Heart left ventricle (tissue), 16 donors: ENCODE measurements at regions not wholly inside any gene's neighbourhood (a gene's known extent, or its start where the extent isn't known, plus 50 kb on each side); places are given as distances from the start of the nearest gene placed in this dataset.

ENCODE experiments used
- ATAC-seq, 4 donors: fragments of 200-7000 bp; cut with Tn5 transposase; one replicate each; pipeline ENCODE4 v1.9.1; 2020 to 2022; ENCODE audit warnings: moderate library complexity in 4 of 4, mild to moderate bottlenecking in 3 of 4, moderate number of reproducible peaks in 1 of 4
- DNase-seq, 5 donors: peaks; one replicate each; pipeline ENCODE4 v3.0.0-alpha.2; 2020
- H3K27ac ChIP-seq, 12 donors: fragments of 200-600 bp; sonication (generic) in 4 of 12; one replicate each; pipeline versions ENCODE4 v1.5.0 to v1.8.0; 2016 to 2022; ENCODE audit warnings: mild to moderate bottlenecking in 2 of 12
- H3K27me3 ChIP-seq, 9 donors: fragments of 200-600 bp; sonication (generic) in 2 of 9; one replicate each; pipeline versions ENCODE4 v1.5.1 to v1.8.0; 2016 to 2022; ENCODE audit warnings: mild to moderate bottlenecking in 3 of 9
- H3K36me3 ChIP-seq, 9 donors: fragments of 200-600 bp; sonication (generic) in 2 of 9; one replicate each; pipeline versions ENCODE4 v1.5.0 to v1.8.0; 2018 to 2022; ENCODE audit warnings: mild to moderate bottlenecking in 2 of 9
- H3K4me1 ChIP-seq, 12 donors: fragments of 200-600 bp; sonication (generic) in 4 of 12; one replicate each; pipeline versions ENCODE4 v1.5.0 to v1.8.0; 2016 to 2022; ENCODE audit warnings: mild to moderate bottlenecking in 3 of 12
- H3K4me3 ChIP-seq, 12 donors: fragments of 200-600 bp; sonication (generic) in 4 of 12; one replicate each; pipeline versions ENCODE4 v1.5.0 to v1.8.0; 2017 to 2022; ENCODE audit warnings: mild to moderate bottlenecking in 9 of 12, moderate library complexity in 4 of 12
- H3K9me3 ChIP-seq, 12 donors: fragments of 200-600 bp; sonication (generic) in 4 of 12; one replicate each; pipeline versions ENCODE4 v1.5.0 to v1.8.0; 2016 to 2022; ENCODE audit warnings: mild to moderate bottlenecking in 1 of 12
- POLR2A ChIP-seq, 2 donors: fragments of 450-650 bp; IDR thresholded peaks; one replicate each; pipeline ENCODE4 v1.6.1; 2017; ENCODE audit warnings: antibody characterized with exemption in 2 of 2, mild to moderate bottlenecking in 2 of 2, moderate library complexity in 2 of 2
- WGBS, 4 donors: extraction: QIAGEN DNeasy Blood & Tissue Kit in 2 of 4; methylation state at CpG; one replicate each; pipeline versions ENCODE4 v1.1.5 to v1.1.7; 2013 to 2018; 5-methylcytosine and 5-hydroxymethylcytosine counted together
- intact Hi-C, 10 donors: fragments of 100-400 bp; cut with DNase I; formaldehyde crosslinking; loops; one replicate each; pipeline versions ENCODE4 v1.11.1 to v1.14.2; 2022
- TF ChIP-seq, protein P1 (sequence below), 12 donors: fragments of 200-600 bp; sonication (generic) in 4 of 12; IDR thresholded peaks; one replicate each; pipeline versions ENCODE4 v1.5.0 to v1.8.0; 2018 to 2022; ENCODE audit warnings: antibody characterized with exemption in 12 of 12, mild to moderate bottlenecking in 5 of 12
- donor health status: ischemic (EF 13 %, LVEDD 7.1; RV severe dilation, severe dysfunction).
- donor health status: healthy with polysubstance abuse.
- donor health status: DM: no; HTN: yes; CAD: no.
- donor health status: DM: no; HTN: no; CAD: no.
- donor health status: ischemic (EF 25% LVEDD 6.9; RV normal size, moderate dysfunction).
- donor health status: ischemic (EF 25% LVEDD 5.7; RV mildly dilated, moderate dysfunction).
- donor health status: healthy.
- donor health status: DM: yes; HTN: yes; CAD: no.
- donor health status: ischemic (EF 35%, LVEDD 5.7; RV mildly dilated, moderate dysfunction).
- donor health status: nonischemic (EF 11% LVEDD 7.7; RV severe dilation, severe dysfunction).
- donor health status: DM: yes; HTN: yes; CAD: no.
- donor health status: PGD.
- donor health status: ischemic (EF 29% LVEDD 5.4; RV normal size, mild dysfunction).
- donor health status: nonischemic (EF 23%, LVEDD 6.1; RV moderate dilation, normal function).

DNA sequence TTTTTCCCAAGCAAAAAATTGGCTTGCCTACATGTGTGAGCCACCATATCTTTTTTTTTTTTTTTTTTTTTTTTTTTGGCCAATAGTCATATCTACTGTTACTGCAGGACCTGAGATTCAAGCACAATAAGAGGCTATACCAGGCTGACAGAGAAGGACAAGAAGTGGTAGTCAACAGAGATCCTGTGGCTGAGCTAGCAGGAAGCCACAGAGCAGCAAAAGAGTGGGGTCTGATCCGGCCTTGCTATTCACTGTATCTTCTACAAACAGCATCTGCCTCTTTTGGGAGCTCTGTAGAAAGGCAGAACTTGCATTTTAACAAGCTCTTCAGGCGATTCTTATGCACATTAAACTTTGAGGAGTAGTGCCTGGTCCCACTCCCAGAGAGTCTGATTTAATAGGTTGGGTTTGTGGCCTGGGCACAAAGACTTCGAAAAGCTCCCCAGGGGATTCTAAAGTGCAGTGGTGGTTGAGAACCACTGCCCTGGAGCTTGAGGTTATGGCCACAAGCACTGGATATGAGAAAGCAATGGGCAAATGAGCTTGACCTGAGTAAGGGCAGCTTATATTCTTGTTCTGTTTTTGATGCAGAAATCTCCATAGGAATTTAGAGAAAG, 162.8 kb downstream of the PIK3R1 start:
- H3K36me3 ChIP-seq: no peaks in the 10 kb centered on the region
- WGBS, 4 donors: 83 to 93% (median 88%) methylated on average over 3 of the region's 3 CpGs
- intact Hi-C loops: no loop called here
- H3K4me3 ChIP-seq: no peak overlapping the region
- no peaks in the 10 kb centered on the region for H3K27me3 ChIP-seq
- H3K4me1 ChIP-seq: peaks cover 0 to 43% (median 0%) of the 10 kb centered on the region in 12 donors
- TF ChIP-seq, protein P1, sequence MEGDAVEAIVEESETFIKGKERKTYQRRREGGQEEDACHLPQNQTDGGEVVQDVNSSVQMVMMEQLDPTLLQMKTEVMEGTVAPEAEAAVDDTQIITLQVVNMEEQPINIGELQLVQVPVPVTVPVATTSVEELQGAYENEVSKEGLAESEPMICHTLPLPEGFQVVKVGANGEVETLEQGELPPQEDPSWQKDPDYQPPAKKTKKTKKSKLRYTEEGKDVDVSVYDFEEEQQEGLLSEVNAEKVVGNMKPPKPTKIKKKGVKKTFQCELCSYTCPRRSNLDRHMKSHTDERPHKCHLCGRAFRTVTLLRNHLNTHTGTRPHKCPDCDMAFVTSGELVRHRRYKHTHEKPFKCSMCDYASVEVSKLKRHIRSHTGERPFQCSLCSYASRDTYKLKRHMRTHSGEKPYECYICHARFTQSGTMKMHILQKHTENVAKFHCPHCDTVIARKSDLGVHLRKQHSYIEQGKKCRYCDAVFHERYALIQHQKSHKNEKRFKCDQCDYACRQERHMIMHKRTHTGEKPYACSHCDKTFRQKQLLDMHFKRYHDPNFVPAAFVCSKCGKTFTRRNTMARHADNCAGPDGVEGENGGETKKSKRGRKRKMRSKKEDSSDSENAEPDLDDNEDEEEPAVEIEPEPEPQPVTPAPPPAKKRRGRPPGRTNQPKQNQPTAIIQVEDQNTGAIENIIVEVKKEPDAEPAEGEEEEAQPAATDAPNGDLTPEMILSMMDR (IDR thresholded peaks at IDR 0.05): no peak
- TF ChIP-seq POLR2A (IDR thresholded peaks at IDR 0.05): no peak
- ATAC-seq (no peak), DNase-seq (no peak)
- no peak overlapping the region for H3K27ac ChIP-seq
- H3K9me3 ChIP-seq: no peaks in the 10 kb centered on the region

GRCh38 chr5:68379275-68380036, 163.9 kb downstream of the PIK3R1 start:
- Histone ChIP-seq H3K4me1 (peaks cover 0 to 38% (median 0%) of the 10 kb centered on the region in 12 donors), H3K27me3 (no peaks in the 10 kb centered on the region), H3K4me3 (no peak overlapping the region), H3K36me3 (no peaks in the 10 kb centered on the region), H3K27ac (no peak overlapping the region), H3K9me3 (no peaks in the 10 kb centered on the region)
- DNase-seq (no peak), ATAC-seq (no peak)
- no peak for TF ChIP-seq POLR2A (IDR thresholded peaks at IDR 0.05)
- TF ChIP-seq, protein P1 (IDR thresholded peaks at IDR 0.05): no peak
- intact Hi-C loops: no loop called here
- WGBS, 4 donors: 78 to 80% (median 80%) methylated on average over 3 of the region's 3 CpGs

DNA sequence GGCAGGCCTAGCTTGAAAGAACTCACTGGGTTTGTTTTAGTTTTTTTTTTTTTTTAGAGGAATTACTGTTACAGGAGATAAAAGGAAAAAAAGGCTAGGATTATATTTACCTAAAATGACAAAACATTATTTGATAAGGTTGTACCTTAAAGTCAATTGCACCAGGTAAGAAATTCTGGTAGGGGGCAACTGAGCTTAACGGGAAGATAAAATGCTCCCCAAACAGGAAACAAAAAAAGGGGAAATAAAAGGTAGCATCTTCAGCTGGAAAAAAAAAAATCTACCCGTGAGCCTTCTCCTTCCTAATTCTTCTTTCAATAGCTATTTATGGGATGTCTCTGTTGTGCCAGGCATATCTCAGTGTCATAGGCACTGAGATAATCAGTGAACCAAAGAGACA, 164.5 kb downstream of the PIK3R1 start:
- no peaks in the 10 kb centered on the region for H3K36me3 ChIP-seq
- no peak overlapping the region for H3K4me3 ChIP-seq
- peaks cover 0 to 32% (median 0%) of the 10 kb centered on the region in 12 donors for H3K4me1 ChIP-seq
- intact Hi-C loops: no loop called here
- no peak for DNase-seq
- H3K27ac ChIP-seq: no peak overlapping the region
- H3K27me3 ChIP-seq: no peaks in the 10 kb centered on the region
- TF ChIP-seq POLR2A (IDR thresholded peaks at IDR 0.05): no peak
- TF ChIP-seq, protein P1 (IDR thresholded peaks at IDR 0.05): no peak
- H3K9me3 ChIP-seq: no peaks in the 10 kb centered on the region
- no peak for ATAC-seq
- WGBS, 4 donors: 49 to 55% (median 50%) methylated on average over 2 of the region's 2 CpGs

DNA sequence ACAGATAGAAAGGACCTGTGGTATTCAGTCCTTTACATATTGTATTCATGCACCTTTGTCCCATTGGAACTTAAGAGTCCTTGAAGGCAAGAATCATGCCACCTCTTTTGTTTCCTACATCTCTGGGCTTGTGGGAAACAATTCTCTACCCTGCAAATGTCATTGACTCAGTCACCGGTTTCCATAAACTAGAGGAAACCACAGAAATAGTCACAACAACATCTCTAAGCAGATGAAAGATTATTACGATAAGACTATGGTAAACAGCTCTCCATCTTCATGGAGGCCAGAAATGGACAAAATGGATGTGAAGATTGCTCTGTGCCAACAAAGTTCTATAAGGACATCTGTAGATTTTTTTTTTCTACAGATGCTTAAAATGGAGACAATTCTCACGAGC, 165.5 kb downstream of the PIK3R1 start:
- no peak overlapping the region for H3K27ac ChIP-seq
- H3K4me1 ChIP-seq: peaks cover 0 to 28% (median 0%) of the 10 kb centered on the region in 12 donors
- intact Hi-C loops: no loop called here
- ATAC-seq (no peak), DNase-seq (no peak)
- peaks cover 0 to 2% (median 0%) of the 10 kb centered on the region in 12 donors for H3K9me3 ChIP-seq
- H3K36me3 ChIP-seq: no peaks in the 10 kb centered on the region
- no peak for TF ChIP-seq POLR2A (IDR thresholded peaks at IDR 0.05)
- TF ChIP-seq, protein P1 (IDR thresholded peaks at IDR 0.05): no peak
- H3K27me3 ChIP-seq: no peaks in the 10 kb centered on the region
- H3K4me3 ChIP-seq: no peak overlapping the region
- WGBS, 4 donors: 84 to 88% (median 86%) methylated on average over 3 of the region's 3 CpGs
